Iris pigment epithelial cell (primary cell): ENCODE measurements at regions not wholly inside any gene's neighbourhood (a gene's known extent, or its start where the extent isn't known, plus 50 kb on each side); places are given as distances from the start of the nearest gene placed in this dataset.

Experiments used
- DNase-seq: peaks from one replicate; pipeline ENCODE4 v3.0.0-alpha.2; 2011; ENCODE audit warnings: low read depth

GRCh38 chr21:35645991-35646390 lies 414.3 kb downstream of the SETD4 start:
- DNase-seq: no peak

- DNase-seq: no peak
These were observed 415.8 kb downstream of the SETD4 start for GRCh38 chr21:35644523-35644922.

- DNase-seq: no peak
These were observed 417.1 kb downstream of the SETD4 start for GRCh38 chr21:35643176-35643575.

DNA sequence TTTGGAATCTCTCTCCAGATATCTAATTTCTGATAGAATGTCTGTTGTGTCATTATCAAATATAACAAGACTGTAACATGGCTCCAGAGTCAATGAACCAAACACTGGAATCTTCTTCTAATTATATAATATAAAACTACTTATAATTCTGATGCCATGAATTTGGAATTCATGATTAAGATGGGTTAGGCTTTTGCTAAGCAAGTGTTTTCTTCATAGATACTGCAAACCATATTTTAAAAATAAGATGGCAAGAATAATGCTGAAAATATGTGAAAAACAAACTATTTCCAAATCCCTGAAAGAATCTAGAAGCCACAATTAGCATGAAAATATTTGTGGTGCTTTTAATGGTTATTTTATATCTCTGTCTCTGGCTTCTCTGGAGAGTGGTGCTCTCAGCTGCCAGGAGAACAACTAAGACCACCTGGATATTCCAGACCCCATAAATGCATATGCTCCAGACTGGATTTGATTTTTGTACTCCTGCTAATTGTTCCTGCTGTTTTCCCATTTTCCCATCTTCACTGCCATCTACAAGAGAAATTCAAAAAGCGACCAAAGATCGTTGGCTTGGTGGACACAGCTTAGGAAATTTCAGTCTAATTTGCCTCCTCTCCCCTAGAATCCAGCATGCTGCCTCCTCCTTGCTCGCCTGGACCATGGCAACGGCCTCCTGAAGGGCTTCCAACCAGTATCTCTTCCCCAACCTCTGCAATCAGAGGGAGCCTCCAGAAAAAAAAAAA lies 418.9 kb downstream of the SETD4 start:
- peak; percentile 25 for DNase-seq

- DNase-seq: no peak
These were observed 422.9 kb downstream of the SETD4 start for GRCh38 chr21:35637431-35637830.

DNA sequence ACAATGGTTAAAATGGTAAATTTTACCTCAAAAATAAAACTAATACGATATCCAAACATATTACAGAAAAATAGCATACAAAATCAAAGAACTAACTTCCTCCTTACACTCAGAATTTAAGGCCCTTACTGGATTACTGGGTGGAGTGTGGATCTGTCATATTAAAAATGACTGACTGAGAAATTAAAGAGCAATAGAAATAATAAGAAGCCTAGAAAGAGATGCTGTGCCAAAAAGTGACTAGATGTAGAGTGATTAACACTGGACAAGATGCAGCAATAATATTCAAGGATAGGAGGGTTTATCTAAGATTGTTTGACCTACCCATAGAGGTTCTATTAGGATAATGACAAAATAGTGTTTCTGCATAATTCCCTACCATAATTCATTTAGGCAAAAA lies 424.3 kb downstream of the SETD4 start:
- DNase-seq: no peak

DNA sequence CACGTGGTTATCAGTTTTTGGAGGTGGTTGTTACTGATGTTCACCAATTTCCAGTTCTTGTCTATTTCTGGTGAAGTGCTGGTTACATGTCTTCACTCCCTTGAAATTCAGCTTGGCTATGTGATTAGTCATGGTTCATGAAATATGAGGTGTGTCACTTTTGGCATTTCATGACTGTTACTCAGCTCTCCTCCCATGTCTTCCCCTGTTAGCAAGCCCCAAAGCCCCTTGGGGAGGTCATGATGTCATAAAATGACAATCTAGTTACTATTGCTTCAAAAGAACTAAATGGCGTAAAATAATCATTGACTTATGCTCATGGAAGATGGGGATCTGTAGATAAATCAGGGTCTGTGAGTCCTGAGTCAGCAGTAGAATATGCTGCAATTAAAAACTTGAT lies 425.1 kb downstream of the SETD4 start:
- DNase-seq: peak; percentile 77

DNA sequence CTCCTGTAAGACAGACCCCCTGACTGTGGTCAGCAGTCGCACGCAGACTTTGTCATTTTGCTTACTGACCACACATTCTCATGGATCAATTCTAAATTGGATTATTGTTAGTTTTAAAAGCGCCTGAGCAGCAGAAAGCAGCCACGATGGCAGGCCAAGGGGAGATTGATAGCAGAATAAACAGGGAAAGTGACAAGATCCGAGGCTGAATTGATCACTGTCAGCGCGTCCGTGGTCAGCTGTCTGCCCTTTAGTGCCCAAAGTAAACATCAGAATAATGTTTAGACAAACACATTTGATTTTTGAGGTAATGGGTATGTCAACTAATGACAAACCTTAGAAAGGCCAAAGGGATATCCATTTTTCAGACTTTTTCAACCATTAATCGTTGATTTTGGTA lies 426.8 kb downstream of the SETD4 start:
- DNase-seq: no peak

DNA sequence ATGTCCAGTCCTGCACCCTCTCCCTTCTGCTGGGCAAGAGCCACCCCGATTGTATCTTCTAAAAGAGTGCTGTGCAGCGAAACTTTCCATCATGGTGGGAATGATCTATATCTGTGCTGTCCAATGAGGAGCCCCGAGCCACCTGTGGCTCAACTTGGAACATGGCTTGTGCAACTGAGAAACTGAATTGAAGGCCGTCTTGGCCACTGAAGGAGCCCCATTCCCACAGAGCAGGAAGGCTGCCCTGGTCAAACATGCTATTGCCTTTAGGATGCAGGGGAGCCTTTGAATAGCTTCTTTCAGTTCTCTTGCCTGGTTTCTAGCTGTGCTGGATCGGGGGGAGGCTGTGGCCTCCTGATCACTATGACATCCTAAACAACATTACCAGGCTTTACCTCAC lies 427.6 kb downstream of the SETD4 start:
- DNase-seq: no peak

DNA sequence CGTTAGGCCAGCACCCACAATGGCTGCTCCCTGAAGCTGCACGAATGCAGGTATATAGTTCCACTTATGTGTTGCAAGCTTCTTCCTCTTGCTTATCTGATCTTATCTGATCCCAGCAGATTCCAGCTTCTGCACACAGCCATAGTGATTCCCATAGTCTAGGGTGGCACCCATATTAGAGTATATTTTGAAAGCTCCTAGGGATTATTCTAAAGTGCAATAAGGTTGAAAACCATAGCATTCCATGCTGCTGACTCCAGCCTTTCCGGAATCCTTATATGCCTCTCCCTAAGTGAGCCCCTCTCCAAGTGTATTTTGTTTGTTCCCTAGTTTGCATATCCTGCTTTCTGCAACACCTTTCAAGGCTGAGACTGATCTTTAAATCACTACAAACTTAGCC lies 432.0 kb downstream of the SETD4 start:
- no peak for DNase-seq

DNA sequence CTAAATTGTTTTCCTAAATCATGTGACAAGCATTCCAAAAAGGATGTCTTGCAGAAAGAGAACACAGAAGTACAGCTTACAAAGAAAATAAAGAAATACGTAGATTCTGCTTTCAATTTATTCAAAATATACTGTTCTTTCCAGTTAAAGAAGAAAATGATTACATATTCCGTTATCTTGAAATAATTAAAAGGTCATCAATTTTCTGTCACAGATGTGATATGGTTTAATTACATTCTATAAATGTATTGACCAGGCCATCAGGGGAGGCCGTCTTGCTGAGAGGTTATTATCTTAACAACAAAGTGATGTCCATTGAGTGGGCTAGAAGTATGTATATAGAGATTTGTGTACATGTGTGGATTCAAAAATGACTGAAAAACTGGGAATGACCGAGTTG lies 432.9 kb downstream of the SETD4 start:
- no peak for DNase-seq

DNA sequence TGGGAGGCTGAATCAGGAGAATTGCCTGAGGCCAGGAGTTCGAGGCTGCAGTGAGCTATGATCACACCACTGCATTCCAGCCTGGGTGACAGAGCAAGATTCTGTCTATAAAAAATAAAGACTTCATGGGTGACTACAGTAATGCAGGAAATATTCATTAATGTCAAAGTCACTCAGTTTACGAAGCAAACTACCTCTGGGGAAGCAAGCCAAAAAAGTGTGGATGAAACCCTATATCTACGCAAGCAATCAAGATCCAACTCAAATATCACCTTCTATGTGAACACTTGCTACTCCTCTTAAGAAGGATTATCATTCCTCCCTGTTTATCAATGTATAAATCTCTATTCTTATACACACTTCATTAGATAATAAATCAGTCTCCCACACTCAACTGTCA lies 434.8 kb downstream of the SETD4 start:
- DNase-seq: no peak

DNA sequence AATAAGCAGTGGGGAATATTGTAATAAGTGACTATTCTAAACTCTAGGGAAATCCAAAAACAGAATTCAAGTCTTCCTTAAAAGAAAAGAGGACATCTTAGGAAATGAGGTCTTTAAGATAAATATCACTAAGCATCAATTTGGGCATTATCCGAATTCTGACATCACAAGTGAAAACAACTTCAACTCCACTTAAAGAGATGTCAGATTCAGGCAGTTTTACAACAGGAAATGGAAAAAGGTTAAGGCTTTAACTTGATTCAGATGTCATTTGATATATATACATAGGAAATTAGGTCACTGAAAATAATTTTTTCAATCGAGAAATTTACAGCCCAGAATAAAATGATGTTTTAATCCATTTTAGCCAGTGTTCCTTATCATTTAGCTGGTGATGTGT lies 435.4 kb downstream of the SETD4 start:
- no peak for DNase-seq

GRCh38 chr21:35622612-35623011 lies 437.7 kb downstream of the SETD4 start:
- no peak for DNase-seq

DNA sequence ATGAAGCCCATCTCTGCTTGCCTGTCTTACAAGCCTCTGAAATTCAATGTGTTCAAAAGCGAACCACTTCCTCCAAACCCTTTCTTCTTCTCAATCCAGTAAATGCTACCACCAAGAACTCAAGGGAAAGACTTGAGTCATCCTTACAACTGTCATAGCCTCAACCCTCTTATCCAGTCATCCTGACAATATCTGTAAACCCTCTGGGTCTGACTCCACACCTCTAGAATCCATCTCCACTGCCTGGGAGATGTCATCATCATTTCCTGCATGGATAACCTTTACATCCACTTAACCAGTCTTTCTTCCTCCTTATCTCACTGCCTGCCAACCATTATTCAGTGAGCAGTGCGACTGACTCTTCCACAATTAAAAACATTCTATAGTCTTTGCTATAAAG lies 441.1 kb downstream of the SETD4 start:
- DNase-seq: peak; percentile 86

GRCh38 chr21:35617491-35617890 lies 442.8 kb downstream of the SETD4 start:
- DNase-seq: no peak

DNA sequence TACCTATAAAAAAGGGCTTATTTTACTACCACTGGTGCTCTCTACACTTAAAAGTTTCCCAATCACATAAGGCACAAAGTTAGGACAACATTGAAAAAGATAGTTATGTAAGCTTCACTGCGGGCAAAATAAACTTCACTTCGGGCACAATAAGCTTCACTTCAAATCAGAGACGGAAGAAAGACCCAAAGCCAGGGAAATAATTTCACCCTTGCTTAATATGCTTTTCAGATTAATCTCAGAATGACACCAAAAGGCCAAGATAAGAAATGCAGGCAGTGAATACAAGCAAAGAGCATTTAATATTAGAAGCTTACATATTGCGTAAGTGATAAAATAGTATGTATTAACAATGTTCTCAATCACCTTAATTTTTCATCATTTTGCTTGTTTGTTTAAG lies 444.2 kb downstream of the SETD4 start:
- peak; percentile 69 for DNase-seq

- no peak for DNase-seq
These were observed 445.0 kb downstream of the SETD4 start for GRCh38 chr21:35615325-35615724.

- peak; percentile 32 for DNase-seq
These were observed 445.9 kb downstream of the SETD4 start for GRCh38 chr21:35614396-35614921.

GRCh38 chr21:35611708-35612132 lies 448.6 kb downstream of the SETD4 start:
- DNase-seq: peak; percentile 21

DNA sequence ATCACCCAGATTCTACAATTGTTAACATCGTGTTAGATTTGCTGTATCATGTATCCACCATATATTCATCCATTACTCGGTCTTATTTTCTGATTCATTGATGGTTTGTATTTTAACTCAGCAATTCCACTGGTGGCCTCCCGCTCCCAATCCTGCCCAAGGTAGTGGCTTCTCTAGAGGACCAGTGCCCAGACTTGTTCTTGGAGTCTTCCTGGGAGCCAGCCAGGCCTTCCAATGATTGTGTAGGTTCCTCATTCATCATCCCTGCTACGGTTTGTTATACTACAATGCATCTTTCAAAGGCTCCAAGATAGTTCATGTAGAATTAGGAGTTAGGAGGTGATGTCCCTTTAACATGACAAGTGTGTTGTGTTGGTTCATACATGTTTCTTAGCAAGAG lies 451.1 kb downstream of the SETD4 start:
- no peak for DNase-seq

DNA sequence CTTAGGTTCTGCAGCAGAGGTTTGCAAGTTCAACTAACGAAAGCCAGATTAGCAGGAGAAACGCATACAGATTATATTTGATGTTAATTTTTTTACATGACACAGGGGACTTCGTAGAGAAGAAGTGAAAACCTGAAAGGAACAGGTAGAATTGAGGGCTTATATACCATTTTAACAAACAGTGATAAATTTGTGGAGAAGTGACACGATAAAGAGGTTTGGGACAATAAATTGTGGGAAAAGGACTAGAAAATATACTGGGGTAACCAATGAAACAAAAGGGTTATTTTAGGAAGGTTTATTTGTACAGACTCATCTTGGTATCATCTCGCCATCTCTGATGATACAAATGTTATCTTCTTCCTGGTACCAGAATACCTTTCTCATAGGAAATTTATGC lies 452.9 kb downstream of the SETD4 start:
- DNase-seq: no peak

GRCh38 chr21:35606578-35606977 lies 453.7 kb downstream of the SETD4 start:
- no peak for DNase-seq

- DNase-seq: no peak
These were observed 454.2 kb downstream of the SETD4 start for GRCh38 chr21:35606146-35606545.
